Retina (tissue), 1 donor: ENCODE measurements at regions not wholly inside any gene's neighbourhood (a gene's known extent, or its start where the extent isn't known, plus 50 kb on each side); places are given as distances from the start of the nearest gene placed in this dataset.
"Not testable (repeated sequence)": the region's sequence is repeated elsewhere in the genome, so short reads cannot be mapped to it uniquely, and the experiment has no call there.

Source experiments
- DNase-seq: peaks from one replicate; pipeline ENCODE4 v3.0.0-alpha.2; 2016

DNA sequence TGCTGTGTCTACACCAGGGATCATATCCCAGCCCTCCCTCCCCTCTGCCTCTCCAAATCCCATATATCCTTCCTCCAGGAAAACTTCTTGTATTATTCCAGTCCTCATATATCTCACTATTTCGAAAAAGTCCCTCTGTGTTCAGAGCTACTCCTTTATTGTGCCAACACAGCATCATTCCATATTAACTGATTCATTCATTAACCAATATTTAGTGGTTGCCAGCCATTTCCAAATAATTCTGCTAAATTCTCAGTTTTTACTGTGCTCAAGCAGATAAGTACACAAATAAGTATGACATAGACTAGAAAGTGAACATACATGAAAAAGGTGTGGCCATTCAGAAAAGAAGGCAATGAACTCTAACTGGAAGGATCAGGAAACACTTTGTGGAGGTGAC, 241.6 kb upstream of the DUSP10 start:
- no peak for DNase-seq

DNA sequence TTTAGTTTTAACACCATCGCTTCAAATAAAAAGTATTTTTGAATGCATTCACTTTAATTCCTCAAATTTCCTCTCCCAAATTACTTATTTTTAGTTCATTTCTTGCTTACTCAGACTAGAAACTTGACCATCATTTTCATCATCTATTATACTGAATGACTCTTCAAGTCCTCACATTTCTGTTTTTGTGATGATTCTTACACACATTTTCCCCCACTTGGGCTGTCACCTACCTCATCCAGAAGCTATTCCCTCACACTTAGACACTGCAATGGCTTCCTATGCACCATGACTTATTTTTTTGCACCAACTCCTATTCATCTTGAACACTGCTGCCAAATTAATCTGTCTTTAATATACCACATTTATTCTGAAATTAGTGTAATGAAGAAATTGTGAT, 239.6 kb upstream of the DUSP10 start:
- DNase-seq, result no peak

- no peak for DNase-seq
Observed at GRCh38 chr1:221979444-221980032, 237.6 kb upstream of the DUSP10 start.

GRCh38 chr1:221978631-221979334, 236.9 kb upstream of the DUSP10 start:
- DNase-seq, result not testable (repeated sequence)

DNA sequence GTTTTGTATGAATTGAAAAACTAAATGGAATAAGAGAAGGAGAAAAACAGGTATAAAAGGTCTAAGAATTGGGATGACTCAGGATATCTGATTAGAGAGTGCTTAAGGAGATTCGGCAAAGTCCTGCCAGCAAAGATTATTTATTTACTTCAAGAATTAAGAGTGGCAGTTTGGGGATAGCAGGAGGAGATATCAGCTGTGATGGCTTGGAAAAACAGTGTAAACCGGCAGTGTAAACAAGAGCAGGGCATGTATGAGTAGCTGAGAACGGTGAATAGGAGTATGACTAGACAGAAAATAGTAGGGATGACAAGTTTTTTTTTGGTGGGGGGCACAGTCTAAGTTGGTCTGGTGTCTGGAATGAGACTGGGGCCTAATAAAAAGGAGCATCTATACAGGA, 231.9 kb upstream of the DUSP10 start:
- DNase-seq, result not testable (repeated sequence)

DNA sequence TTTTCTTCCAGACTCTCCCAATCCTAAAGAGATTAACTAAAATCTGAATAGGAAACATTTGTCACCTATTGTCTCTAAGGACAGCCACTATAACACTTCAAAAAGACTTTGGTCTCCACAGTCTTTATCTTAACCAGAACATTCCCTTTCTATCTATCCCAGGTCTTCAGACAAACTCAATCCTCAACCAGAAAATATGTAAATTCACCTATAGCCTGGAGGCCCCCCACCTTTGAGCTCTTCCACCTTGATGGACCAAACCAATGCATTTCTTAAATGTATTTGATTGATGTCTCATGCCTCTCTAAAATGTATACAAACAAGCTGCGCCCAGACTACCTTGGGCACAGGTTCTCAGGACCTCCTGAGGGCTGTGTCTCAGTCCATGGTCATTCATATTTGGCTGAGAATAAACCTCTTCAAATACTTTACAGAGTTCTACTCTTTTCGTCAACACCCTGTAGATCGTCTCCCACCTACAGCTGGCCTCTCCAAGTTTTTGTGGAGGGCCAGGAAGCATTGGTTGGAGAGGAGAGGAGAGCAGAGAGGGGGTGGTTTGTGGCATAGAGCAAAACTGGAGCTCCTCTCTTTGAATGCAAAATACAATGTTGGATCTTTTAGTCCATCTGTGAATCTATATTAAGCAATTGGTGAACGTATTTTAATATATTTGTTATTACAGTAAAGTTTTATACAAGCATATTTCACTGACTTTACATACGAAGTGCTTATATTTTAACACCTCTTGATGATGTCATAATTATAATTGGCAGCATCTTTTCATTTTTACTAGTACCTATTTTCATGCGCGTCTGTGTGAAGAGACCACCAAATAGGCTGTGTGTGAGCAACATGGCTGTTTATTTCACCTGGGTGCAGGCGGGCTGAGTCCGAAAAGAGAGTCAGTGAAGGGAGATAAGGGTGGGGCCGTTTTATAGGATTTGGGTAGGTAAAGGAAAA, 230.7 kb upstream of the DUSP10 start:
- DNase-seq, result no peak

DNA sequence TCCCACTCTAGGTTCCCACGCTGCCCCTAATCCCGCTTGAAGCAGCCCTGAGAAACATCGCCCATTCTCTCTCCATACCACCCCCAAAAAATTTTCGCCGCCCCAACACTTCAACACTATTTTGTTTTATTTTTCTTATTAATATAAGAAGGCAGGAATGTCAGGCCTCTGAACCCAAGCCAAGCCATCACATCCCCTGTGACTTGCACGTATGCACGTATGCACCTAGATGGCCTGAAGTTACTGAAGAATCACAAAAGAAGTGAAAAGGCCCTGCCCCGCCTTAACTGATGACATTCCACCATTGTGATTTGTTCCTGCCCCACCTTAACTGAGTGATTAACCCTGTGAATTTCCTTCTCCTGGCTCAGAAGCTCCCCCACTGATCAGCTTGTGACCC, 229.1 kb upstream of the DUSP10 start:
- not testable (repeated sequence) for DNase-seq

DNA sequence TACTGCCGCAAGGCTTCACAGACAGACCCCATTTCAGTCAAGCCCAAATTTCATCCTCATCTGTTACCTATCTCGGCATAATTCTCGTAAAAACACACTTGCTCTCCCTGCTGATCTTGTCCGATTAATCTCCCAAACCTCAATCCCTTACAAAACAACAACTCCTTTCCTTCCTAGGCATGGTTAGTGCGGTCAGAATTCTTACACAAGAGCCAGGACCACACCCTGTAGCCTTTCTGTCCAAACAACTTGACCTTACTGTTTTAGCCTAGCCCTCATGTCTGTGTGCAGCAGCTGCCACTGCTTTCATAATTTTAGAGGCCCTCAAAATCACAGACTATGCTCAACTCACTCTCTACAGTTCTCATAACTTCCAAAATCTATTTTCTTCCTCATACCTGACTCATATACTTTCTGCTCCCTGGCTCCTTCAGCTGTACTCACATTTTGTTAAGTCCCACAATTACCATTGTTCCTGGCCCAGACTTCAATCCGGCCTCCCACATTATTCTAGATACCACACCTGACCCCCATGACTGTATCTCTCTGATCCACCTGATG, 227.5 kb upstream of the DUSP10 start:
- not testable (repeated sequence) for DNase-seq

DNA sequence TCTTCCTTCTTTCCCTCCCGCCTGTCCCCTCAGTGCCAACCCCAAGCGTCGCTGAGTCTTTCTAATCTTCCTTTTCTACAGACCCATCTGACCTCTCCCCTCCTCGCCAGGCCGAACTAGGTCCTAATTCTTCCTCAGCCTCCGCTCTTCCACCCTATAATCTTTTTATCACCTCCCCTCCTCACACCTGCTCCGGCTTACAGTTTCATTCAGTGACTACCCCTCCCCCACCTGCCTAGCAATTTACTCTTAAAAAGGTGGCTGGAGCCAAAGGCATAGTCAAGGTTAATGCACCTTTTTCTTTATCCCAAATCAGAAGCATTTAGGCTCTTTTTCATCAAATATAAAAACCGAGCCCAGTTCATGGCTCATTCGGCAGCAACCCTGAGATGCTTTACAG, 225.6 kb upstream of the DUSP10 start:
- not testable (repeated sequence) for DNase-seq

DNA sequence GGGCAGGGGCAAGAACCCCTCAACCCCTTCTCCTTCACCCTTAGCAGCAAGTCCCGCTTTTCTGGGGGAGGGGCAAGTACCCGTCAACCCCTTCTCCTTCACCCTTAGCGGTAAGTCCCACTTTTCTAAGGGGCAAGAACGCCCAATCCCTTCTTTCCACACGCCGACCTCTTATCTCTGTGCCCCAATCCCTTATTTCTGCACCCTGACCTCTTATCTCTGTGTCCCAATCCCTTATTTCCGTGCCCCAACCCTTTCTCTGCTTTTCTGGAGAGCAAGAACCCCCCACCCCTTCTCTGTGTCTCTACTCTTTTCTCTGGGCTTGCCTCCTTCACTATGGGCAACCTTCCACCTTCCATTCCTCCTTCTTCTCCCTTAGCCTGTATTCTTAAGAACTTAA, 225.0 kb upstream of the DUSP10 start:
- not testable (repeated sequence) for DNase-seq

DNA sequence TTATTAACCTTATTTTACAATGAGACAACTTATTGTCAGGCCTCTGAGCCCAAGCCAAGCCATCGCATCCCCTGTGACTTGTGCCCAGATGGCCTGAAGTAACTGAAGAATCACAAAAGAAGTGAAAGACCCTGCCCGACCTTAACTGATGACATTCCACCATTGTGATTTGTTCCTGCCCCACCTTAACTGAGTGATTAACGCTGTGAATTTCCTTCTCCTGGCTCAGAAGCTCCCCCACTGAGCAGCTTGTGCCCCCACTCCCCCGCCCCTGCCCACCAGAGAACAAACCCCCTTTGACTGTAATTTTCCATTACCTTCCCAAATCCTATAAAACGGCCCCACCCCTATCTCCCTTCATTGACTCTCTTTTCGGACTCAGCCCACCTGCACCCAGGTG, 224.0 kb upstream of the DUSP10 start:
- DNase-seq, result not testable (repeated sequence)

GRCh38 chr1:221965252-221965651, 223.4 kb upstream of the DUSP10 start:
- no peak for DNase-seq

GRCh38 chr1:221963742-221964141, 221.9 kb upstream of the DUSP10 start:
- no peak for DNase-seq

DNA sequence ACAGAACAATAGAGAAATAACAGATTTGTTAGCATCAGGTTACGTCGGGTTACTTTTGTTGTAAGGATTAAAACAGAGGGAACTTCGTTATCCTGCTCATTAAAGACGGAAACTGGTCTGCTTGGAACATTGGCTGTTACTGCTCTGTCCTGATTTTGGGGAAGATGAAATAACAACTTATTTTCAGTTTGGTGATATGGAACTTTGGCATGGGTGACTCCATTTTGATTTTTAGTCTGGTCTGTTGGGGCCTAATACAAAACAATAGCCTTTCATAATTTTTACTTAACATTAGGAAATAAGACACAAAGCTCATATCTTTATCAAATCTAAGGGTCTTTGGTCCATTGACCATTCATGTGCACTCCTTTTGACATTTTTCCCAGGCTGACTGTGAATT, 220.5 kb upstream of the DUSP10 start:
- no peak for DNase-seq

DNA sequence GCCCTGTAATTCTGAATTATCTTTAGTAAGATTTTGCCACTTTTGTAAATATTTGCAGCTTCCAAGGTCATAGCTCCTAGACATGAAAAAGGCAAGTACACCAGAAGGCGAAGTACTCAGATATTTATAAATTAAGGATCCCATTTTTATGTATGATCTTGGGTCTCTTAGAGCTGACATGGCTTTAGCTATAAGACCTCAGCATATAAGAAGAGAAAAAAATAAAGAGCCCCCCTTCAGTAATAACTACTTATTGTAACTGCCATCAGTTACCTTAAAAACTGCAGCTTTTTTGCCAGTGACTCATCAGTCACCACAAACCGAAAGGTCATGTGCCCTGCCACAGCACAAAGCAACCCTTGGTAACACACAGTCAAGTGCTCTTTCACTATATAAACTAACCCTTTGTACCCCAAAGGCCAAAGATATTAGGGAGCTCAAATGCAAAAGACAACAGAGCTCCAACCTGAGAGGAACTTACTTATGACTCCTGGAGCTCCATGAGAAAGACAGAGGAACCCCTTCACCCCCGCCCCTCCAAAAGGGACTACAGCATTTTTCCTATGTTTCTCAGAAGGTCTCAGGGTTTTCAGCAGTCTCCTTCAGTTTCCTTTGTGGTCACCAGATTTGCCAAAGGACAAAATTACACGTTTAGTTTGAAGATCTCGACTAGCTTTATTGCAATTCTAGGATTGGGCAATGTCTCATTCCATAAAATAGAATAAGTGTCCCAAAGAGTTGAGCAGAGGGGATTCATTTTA, 219.8 kb upstream of the DUSP10 start:
- DNase-seq, result no peak

DNA sequence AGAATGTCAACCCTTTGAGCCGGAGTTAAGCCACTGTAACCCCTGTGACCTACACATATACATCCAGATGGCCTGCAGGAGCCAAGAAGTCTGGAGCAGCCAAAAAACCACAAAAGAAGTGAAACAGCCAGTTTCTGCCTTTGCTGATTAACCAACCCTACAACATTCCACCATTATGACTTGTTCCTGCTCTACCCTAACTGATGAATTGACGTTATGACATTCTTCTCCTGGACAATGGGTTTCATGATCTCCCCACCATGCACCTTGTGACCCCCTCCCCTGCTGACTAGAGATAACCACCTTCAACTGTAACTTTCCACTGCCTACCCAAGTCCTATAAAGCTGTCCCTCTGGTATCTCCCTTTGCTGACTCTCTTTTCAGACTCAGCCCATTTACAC, 216.3 kb upstream of the DUSP10 start:
- DNase-seq, result not testable (repeated sequence)

- DNase-seq, result not testable (repeated sequence)
Observed at GRCh38 chr1:221957350-221957749, 215.5 kb upstream of the DUSP10 start.

- DNase-seq, result no peak
Observed at GRCh38 chr1:221949996-221950395, 208.1 kb upstream of the DUSP10 start.

GRCh38 chr1:221948459-221948858, 206.6 kb upstream of the DUSP10 start:
- DNase-seq, result no peak

DNA sequence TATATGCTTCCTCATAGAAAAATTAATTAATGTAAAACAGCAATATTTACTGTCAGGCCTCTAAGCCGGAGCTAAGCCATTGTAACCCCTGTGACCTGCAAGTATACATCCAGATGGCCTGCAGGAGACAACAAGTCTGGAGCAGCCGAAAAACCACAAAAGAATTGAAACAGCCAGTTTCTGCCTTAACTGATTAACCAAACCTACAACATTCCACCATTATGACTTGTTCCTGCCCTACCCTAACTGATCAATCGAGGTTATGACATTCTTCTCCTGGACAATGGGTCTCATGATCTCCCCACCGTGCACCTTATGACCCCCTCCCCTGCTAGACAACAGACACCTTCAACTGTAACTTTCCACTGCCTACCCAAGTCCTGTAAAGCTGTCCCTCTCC, 205.8 kb upstream of the DUSP10 start:
- no peak for DNase-seq

DNA sequence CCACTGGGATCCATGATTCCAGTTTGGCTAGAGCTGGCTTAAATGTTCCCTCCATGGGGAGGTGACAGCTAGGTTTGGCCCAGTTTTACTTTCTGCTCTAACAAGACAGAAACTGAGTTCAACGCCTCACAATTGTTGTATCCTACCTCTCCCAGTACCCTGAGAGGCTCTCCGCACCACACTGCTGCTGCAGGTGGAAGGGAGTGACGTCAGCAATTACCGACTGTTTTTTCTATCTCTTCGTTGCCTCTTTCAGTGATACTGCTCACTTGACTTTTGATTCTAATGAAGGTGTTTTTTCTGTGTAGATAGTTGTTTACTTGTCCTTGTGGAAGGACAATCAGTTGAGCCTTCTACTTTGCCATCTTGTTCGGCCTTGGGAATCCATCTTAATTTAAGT, 204.9 kb upstream of the DUSP10 start:
- DNase-seq, result no peak

DNA sequence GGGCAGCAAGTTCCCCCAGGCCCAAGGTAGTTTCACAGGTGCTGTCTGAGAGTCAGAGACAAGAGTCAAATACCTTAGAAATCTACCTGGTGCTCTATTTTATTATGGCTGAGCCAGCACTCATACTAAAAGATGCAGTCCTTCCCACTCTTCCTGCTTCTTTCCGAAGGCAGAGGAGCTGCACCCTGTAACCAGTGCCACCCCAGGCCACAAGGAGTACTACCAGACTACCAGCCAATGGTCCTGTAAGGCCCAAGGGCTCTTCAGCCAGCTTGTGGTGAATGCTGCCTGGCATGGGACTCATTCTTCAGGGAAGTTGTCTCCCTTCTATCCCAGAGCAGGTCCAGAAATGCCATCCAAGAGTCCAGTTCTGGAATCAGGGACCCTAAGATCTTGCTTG, 203.8 kb upstream of the DUSP10 start:
- DNase-seq, result no peak
